HepG2 (cell line): ENCODE measurements at regions not wholly inside any gene's neighbourhood (a gene's known extent, or its start where the extent isn't known, plus 50 kb on each side); places are given as distances from the start of the nearest gene placed in this dataset.

ENCODE experiments used
- CENPT ChIP-seq: sonication (generic); formaldehyde crosslinking; IDR thresholded peaks from 2 replicates; pipeline ENCODE4 v1.8.0; 2022; ENCODE audit warnings: low read depth, mild to moderate bottlenecking, moderate library complexity, missing genetic modification reagents
- MAX ChIP-seq: IDR thresholded peaks from 2 replicates; pipeline ENCODE4 v1.6.1; 2012; ENCODE audit warnings: inconsistent platforms
- POLR2A ChIP-seq, 2 experiments: IDR thresholded peaks; 2 replicates each; pipeline ENCODE4 v1.6.1; 2011; ENCODE audit warnings: low read depth in 2 of 2, low read length in 2 of 2, mild to moderate bottlenecking in 1 of 2, moderate library complexity in 1 of 2; ENCODE audit not compliant: insufficient read depth in 1 of 2
- TFDP1 ChIP-seq: IDR thresholded peaks from 2 replicates; pipeline ENCODE4 v1.6.1; 2016; ENCODE audit warnings: missing compliant biosample characterization, missing genetic modification reagents, borderline replicate concordance
- ZNF576 ChIP-seq: sonication (generic); formaldehyde crosslinking; IDR thresholded peaks from 2 replicates; pipeline ENCODE4 v1.4.0; 2020; ENCODE audit warnings: mild to moderate bottlenecking, missing genetic modification reagents
- TF ChIP-seq, protein P1 (sequence below): sonication (generic); formaldehyde crosslinking; IDR thresholded peaks from 2 replicates; pipeline ENCODE4 v1.5.0; 2020; ENCODE audit warnings: mild to moderate bottlenecking, missing genetic modification reagents, moderate library complexity

GRCh38 chr1:91603409-91603808 lies 102.8 kb downstream of the CDC7 start:
- TF ChIP-seq POLR2A (IDR thresholded peaks at IDR 0.05; ENCODE audit: insufficient read depth in 1 of 2, low read depth in 2 of 2, low read length in 2 of 2): no peak
- no peak for TF ChIP-seq MAX
- no peak for TF ChIP-seq ZNF576
- no peak for TF ChIP-seq CENPT (CRISPR knock-in tag)
- TF ChIP-seq TFDP1 (CRISPR knock-in tag): no peak
- TF ChIP-seq, protein P1, sequence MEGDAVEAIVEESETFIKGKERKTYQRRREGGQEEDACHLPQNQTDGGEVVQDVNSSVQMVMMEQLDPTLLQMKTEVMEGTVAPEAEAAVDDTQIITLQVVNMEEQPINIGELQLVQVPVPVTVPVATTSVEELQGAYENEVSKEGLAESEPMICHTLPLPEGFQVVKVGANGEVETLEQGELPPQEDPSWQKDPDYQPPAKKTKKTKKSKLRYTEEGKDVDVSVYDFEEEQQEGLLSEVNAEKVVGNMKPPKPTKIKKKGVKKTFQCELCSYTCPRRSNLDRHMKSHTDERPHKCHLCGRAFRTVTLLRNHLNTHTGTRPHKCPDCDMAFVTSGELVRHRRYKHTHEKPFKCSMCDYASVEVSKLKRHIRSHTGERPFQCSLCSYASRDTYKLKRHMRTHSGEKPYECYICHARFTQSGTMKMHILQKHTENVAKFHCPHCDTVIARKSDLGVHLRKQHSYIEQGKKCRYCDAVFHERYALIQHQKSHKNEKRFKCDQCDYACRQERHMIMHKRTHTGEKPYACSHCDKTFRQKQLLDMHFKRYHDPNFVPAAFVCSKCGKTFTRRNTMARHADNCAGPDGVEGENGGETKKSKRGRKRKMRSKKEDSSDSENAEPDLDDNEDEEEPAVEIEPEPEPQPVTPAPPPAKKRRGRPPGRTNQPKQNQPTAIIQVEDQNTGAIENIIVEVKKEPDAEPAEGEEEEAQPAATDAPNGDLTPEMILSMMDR (CRISPR knock-in tag): no peak
